ENCODE measurements at regions not wholly inside any gene's neighbourhood (a gene's known extent, or its start where the extent isn't known, plus 50 kb on each side); places are given as distances from the start of the nearest gene placed in this dataset.
"Not testable (repeated sequence)": the region's sequence is repeated elsewhere in the genome, so short reads cannot be mapped to it uniquely, and the experiment has no call there.

GRCh38 chr2:144759746-144760145, 239.8 kb upstream of the ZEB2 start:
- Histone ChIP-seq H3K27me3 (no peaks in the 10 kb centered on the region), H3K4me3 (no peak overlapping the region), H3K9me3 (no peaks in the 10 kb centered on the region), H3K4me1 (no peaks in the 10 kb centered on the region), H3K36me3 (no peaks in the 10 kb centered on the region), H3K27ac (no peak overlapping the region)
- ATAC-seq, result no peak
- TF ChIP-seq, protein P1, sequence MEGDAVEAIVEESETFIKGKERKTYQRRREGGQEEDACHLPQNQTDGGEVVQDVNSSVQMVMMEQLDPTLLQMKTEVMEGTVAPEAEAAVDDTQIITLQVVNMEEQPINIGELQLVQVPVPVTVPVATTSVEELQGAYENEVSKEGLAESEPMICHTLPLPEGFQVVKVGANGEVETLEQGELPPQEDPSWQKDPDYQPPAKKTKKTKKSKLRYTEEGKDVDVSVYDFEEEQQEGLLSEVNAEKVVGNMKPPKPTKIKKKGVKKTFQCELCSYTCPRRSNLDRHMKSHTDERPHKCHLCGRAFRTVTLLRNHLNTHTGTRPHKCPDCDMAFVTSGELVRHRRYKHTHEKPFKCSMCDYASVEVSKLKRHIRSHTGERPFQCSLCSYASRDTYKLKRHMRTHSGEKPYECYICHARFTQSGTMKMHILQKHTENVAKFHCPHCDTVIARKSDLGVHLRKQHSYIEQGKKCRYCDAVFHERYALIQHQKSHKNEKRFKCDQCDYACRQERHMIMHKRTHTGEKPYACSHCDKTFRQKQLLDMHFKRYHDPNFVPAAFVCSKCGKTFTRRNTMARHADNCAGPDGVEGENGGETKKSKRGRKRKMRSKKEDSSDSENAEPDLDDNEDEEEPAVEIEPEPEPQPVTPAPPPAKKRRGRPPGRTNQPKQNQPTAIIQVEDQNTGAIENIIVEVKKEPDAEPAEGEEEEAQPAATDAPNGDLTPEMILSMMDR (IDR thresholded peaks at IDR 0.05), result no peak
- TF ChIP-seq POLR2AphosphoS5 (IDR thresholded peaks at IDR 0.05) (no peak), EP300 (IDR thresholded peaks at IDR 0.05) (no peak), POLR2A (IDR thresholded peaks at IDR 0.05) (no peak)

DNA sequence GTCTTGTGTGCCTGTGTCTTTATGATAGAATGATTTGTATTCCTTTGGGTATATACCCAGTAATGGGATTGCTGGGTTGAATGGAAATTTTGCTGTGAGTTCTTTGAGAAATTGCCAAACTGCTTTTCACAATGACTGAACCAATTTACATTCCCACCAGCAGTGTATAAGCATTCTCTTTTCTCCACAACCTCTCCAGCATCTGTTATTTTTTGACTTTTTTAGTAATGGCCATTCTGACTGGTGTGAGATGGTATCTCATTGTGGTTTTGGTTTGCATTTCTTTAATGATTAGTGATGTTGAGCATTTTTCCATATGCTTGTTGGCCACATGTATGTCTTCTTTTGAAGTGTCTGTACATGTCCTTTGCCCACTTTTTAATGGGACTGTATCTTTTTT, 238.3 kb upstream of the ZEB2 start:
- ATAC-seq, H3K27ac ChIP-seq, H3K9me3 ChIP-seq, H3K4me3 ChIP-seq, H3K27me3 ChIP-seq, H3K4me1 ChIP-seq, H3K36me3 ChIP-seq: not testable (repeated sequence)

- Histone ChIP-seq H3K27ac (no peak overlapping the region), H3K27me3 (no peaks in the 10 kb centered on the region), H3K4me1 (no peaks in the 10 kb centered on the region), H3K36me3 (no peaks in the 10 kb centered on the region), H3K4me3 (no peak overlapping the region), H3K9me3 (peaks cover 0 to 16% (median 0%) of the 10 kb centered on the region in 3 donors)
- ATAC-seq, result no peak
- TF ChIP-seq, protein P1 (IDR thresholded peaks at IDR 0.05), result no peak
- TF ChIP-seq POLR2A (IDR thresholded peaks at IDR 0.05) (no peak), EP300 (IDR thresholded peaks at IDR 0.05) (no peak), POLR2AphosphoS5 (IDR thresholded peaks at IDR 0.05) (no peak)
- WGBS, 2 donors (ENCODE audit: low coverage in 1 of 2), result 43 to 49% methylated on average over 3 of the region's 3 CpGs
Measured at GRCh38 chr2:144753416-144753815, 233.5 kb upstream of the ZEB2 start.

DNA sequence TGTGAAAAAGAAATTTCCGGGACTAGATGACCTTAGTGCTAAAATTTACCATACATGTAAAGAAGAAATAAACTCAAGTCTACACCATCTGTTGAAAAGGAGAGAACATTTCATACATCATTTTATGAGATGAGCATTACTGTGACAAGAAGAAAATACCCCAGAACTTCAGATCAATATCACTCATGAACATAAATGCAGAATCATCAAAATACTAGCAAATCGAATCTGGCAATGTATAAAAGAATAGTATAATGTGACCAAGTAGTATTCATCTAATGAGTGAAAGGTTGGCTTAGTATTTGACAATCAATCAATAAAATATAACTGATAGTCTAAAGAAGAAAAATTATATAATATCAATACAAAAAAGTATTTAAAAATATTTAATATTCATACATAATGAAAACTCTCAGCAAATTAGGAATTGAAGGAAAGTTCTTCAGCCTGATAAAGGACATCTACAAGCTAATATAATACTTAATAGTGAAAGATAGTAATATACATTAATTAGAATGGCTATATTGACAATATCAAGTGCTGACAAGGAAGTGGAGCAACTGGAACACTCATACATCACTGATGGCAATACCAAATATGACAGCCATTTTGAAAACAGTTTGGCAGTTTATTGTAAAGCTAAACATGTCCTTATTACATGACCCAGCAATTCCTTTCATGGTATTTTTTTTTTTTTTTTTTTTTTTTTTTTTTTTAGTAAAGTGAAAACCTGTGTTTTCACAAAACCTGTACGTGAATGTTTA, 231.4 kb upstream of the ZEB2 start:
- Histone ChIP-seq H3K9me3 (peaks cover 0 to 28% (median 0%) of the 10 kb centered on the region in 3 donors), H3K36me3 (no peaks in the 10 kb centered on the region), H3K4me1 (no peaks in the 10 kb centered on the region), H3K4me3 (no peak overlapping the region), H3K27ac (no peak overlapping the region), H3K27me3 (no peaks in the 10 kb centered on the region)
- no peak for ATAC-seq
- WGBS, 2 donors (ENCODE audit: low coverage in 1 of 2), result 95 to 97% methylated on average over 2 to 3 of the region's 3 CpGs
- no peak for TF ChIP-seq EP300 (IDR thresholded peaks at IDR 0.05)

DNA sequence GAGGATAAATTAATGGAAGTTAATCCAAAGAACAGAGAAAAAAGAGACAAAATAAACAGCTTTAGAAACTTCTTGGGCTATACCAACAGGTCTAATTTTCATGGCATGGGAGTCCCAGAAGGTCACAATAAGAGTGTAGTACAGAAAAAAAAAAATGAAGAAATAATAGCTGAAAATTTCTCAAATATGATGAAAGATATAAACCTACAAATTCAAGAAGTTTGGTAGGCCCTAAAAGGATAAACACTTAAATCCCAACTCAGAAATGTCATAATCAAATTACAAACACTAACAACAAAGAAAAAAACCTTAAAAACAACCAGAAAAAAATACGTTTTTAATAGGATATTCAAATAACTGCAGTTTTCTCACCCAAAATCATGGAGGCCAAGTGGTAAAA, 229.3 kb upstream of the ZEB2 start:
- Histone ChIP-seq H3K27ac (no peak overlapping the region), H3K27me3 (no peaks in the 10 kb centered on the region), H3K4me3 (no peak overlapping the region), H3K36me3 (no peaks in the 10 kb centered on the region), H3K4me1 (no peaks in the 10 kb centered on the region), H3K9me3 (peaks cover 0 to 37% (median 0%) of the 10 kb centered on the region in 3 donors)
- TF ChIP-seq EP300 (IDR thresholded peaks at IDR 0.05), result no peak
- TF ChIP-seq, protein P1 (IDR thresholded peaks at IDR 0.05), result no peak
- no peak for TF ChIP-seq POLR2AphosphoS5 (IDR thresholded peaks at IDR 0.05)
- no peak for TF ChIP-seq POLR2A (IDR thresholded peaks at IDR 0.05)
- WGBS, 2 donors (ENCODE audit: low coverage in 1 of 2), result 67 to 79% methylated on average over 1 of the region's 1 CpG
- ATAC-seq, result no peak

GRCh38 chr2:144748443-144748842, 228.5 kb upstream of the ZEB2 start:
- H3K4me3 ChIP-seq, result no peak overlapping the region
- no peak overlapping the region for H3K27ac ChIP-seq
- 68 to 73% methylated on average over 4 to 5 of the region's 5 CpGs for WGBS, 2 donors (ENCODE audit: low coverage in 1 of 2)
- no peaks in the 10 kb centered on the region for H3K36me3 ChIP-seq
- H3K4me1 ChIP-seq, result no peaks in the 10 kb centered on the region
- peaks cover 0 to 37% (median 0%) of the 10 kb centered on the region in 3 donors for H3K9me3 ChIP-seq
- TF ChIP-seq, protein P1 (IDR thresholded peaks at IDR 0.05), result no peak
- TF ChIP-seq POLR2A (IDR thresholded peaks at IDR 0.05) (no peak), EP300 (IDR thresholded peaks at IDR 0.05) (no peak), POLR2AphosphoS5 (IDR thresholded peaks at IDR 0.05) (no peak)
- no peak for ATAC-seq
- no peaks in the 10 kb centered on the region for H3K27me3 ChIP-seq
